ENCODE measurements at regions not wholly inside any gene's neighbourhood (a gene's known extent, or its start where the extent isn't known, plus 50 kb on each side); places are given as distances from the start of the nearest gene placed in this dataset.

GRCh38 chr10:129107525-129107924 lies 359.5 kb upstream of the MGMT start:
- DNase-seq (ENCODE audit: low spot score) = no peak

- DNase-seq (ENCODE audit: low spot score) = no peak
These were observed 358.7 kb upstream of the MGMT start for GRCh38 chr10:129108378-129108777.

DNA sequence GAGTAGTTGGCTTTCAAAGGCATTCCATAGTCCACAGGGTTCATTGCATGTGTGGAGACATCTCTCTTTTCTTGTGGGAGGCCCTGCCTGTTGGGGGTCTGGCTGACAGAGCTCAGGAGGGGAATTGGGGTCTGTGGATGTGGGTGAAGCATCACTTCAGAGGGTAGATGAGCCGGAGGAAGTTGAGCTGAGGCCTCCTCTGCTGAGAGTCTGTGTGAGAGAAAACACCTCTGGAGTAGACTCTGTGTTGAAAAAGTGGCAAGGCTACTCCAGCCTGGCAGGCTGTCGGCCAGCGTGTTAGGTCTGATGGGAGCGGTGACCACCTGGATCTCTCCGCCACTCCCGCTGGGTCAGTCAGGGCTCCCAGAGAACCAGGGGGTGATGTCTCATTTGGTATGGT lies 358.0 kb upstream of the MGMT start:
- no peak for DNase-seq (ENCODE audit: low spot score)

DNA sequence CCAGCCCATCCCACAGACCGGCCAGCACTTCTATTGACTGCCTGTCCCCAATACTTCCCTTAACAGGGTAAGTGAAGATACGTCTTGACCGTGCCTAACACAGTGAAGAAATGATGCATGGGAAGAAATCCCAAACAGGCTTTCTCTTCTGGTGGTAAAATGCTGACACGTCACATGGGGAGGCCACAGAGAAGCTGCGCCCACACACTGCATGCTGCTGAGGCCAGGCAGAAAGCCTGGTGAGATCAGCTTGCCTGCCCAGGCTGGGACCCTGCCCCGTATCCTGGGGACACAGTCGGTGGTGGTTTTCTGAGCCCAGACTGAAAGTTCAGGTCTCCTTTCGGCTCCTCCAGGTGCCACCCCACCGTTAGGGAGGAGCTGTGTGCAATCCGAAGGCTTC lies 356.3 kb upstream of the MGMT start:
- no peak for DNase-seq (ENCODE audit: low spot score)

GRCh38 chr10:129111922-129112321 lies 355.1 kb upstream of the MGMT start:
- DNase-seq (ENCODE audit: low spot score) = no peak

DNA sequence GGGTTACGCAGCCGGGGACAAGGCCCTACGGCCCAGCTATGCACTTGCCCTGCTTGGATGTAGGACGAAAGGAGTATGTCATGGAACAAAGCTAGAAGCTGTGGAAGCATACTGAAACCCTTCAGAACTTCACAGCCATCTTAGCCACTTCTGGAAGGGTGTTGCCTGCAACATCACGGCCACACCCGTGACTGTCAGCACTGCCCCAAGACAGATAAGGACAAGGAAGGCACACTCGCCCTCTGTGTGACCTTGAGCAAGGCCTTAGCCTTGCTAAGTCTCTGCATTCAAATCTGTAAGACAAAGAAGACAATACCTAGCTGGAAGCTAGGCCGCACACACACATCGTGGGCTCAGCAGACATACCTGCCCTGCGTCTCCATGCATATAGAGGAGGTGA lies 352.5 kb upstream of the MGMT start:
- DNase-seq (ENCODE audit: low spot score) = no peak

- DNase-seq (ENCODE audit: low spot score) = no peak
These were observed 350.7 kb upstream of the MGMT start for GRCh38 chr10:129116371-129116770.

GRCh38 chr10:129120441-129120840 lies 346.6 kb upstream of the MGMT start:
- no peak for DNase-seq (ENCODE audit: low spot score)

GRCh38 chr10:129122846-129123245 lies 344.2 kb upstream of the MGMT start:
- DNase-seq (ENCODE audit: low spot score) = no peak

DNA sequence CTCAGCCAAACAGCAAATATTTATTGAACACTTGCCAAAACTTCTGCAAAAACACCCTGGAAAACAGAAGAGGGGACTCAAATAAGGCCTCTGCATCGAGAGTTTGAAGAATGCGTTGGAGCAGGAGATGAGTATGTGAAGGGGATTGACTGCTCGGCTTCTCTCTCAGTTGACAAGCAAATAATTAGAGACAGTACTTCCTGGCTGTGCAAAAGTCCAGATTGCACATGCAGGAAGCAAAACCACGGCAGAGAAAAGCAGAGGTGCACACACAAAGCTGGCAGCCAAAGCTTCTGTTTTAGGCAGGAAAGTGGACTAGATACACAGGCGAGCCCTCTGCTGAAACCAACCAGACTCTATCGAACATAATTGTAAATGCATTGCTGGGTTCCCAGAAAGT lies 343.6 kb upstream of the MGMT start:
- DNase-seq (ENCODE audit: low spot score) = no peak

- DNase-seq (ENCODE audit: low spot score) = no peak
These were observed 340.1 kb upstream of the MGMT start for GRCh38 chr10:129126982-129127381.

GRCh38 chr10:129131457-129132132 lies 335.4 kb upstream of the MGMT start:
- no peak for DNase-seq (ENCODE audit: low spot score)

- DNase-seq (ENCODE audit: low spot score) = no peak
These were observed 333.2 kb upstream of the MGMT start for GRCh38 chr10:129133856-129134255.

- no peak for DNase-seq (ENCODE audit: low spot score)
These were observed 332.7 kb upstream of the MGMT start for GRCh38 chr10:129134371-129134770.

GRCh38 chr10:129135624-129136023 lies 331.4 kb upstream of the MGMT start:
- DNase-seq (ENCODE audit: low spot score) = no peak

DNA sequence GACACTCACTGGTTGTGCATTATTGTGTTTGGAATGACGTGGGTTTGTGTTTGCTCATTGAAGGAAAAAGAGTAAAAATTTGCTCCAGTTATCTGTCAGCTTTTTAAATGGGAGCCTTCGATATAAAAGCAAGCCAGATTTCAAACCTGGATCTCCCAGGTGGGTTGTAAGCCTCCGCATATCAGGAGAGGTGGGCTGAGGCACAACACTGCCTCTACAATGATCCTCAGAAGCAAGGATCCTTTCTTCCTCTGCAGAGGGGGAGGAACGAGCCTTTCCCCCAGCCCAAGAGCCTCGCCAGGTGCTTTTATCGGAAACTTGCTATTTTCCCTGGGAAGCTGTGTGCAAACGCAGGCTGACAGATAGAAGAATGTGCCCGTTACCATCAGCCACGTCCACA lies 331.0 kb upstream of the MGMT start:
- DNase-seq (ENCODE audit: low spot score) = no peak

GRCh38 chr10:129136951-129137350 lies 330.1 kb upstream of the MGMT start:
- DNase-seq (ENCODE audit: low spot score) = no peak

DNA sequence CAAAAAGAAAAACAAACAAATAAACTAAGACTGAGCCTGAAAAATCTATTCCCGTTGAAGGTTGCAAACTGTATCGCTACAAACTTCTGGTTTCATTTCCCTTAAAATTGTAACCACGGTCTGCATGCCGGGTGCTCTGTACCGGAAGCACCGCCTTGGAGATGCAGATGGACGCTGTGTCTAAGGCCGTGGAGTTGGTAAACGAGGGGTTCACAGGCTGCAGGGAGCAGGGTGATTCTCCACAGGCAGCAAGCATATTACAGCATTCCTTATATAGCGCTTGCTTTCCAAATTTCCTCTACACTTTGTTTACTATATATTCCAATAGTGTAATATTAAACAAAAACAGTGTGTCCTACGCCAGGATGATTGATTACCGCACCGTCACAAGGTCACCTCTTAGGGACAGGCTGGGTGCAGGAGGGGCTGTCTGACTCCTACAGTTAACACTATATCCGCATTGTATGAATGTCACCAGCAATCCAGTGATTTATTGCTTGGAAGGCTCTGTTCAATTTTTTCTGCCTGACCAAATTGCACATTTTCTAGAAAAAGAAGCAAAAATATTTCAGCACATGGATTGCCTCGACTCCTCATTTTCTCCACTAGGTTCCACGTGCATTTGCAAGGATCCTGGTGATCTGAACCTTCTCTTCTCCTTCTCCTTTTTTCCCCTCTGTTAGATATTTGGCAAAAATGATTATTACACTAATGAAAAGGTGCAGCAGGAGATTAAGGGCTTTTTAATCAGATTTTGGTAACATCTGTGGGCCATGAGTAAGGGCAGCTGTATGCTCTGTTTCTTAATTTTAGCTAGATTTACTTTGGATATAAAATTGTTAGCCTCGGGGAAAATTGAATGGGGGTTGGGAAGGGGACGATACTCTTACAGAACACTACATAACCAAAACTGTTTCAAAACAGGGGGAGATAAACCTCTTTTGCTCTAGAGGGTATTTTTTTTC lies 325.8 kb upstream of the MGMT start:
- DNase-seq (ENCODE audit: low spot score) = peak; percentile 62

DNA sequence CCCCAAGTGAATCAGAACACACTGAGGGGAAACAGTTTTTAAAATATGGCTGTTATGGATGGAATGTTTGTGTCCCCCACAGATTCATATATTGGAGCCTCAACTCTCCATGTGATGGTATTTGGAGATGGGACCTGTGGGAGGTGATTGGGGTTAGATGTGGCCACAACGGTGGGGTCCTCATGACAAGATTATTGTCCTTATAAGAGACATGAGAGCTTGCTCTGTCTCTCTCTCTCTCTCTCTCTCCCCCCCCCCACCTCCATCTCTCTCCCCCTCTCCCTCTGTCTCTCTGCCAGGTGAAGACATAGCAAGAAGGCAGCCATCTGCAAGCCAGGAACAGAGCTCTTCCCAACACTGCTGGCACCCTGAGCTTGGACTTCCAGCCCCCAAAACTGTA lies 315.8 kb upstream of the MGMT start:
- no peak for DNase-seq (ENCODE audit: low spot score)

DNA sequence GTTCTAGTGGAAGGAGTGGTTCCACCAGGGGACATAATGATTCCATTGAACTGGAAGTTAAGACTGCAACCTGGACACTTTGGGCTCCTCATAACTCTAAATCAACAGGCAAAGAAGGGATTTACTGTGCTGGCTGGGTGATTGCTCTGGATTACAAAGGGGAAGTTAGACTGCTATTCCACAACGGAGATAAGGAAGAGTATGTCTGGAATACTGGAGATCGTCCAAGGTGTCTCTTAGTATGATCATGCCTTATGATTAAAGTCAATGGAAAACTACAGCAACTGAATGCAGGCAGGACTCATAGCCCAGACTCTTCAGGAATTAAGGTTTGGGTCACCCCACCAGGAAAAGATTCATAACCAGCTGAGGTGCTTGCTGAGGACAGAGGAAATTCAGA lies 310.6 kb upstream of the MGMT start:
- no peak for DNase-seq (ENCODE audit: low spot score)

DNA sequence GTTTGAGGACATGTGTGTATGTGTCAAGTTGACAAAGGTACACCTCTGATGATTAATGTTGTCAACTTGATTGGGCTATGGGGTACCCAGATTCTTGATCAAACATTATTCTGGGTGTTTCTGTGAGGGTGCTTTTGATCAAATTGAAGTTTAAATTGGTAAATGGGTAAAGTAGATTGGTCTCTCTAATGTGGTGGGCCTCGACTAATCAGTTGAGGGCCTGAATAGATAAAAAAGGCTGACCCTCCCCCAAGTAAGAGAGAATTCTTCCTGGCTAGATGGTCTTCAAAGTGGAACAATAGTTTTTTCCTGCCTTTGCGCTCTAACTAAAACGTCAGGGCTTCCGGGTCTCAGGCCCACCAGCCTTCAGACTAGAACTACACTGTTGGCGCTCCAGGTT lies 309.9 kb upstream of the MGMT start:
- DNase-seq (ENCODE audit: low spot score) = no peak

- no peak for DNase-seq (ENCODE audit: low spot score)
These were observed 305.9 kb upstream of the MGMT start for GRCh38 chr10:129161150-129161549.

- no peak for DNase-seq (ENCODE audit: low spot score)
These were observed 303.5 kb upstream of the MGMT start for GRCh38 chr10:129163531-129163930.
